HG03460 (cell line): ENCODE measurements at regions not wholly inside any gene's neighbourhood (a gene's known extent, or its start where the extent isn't known, plus 50 kb on each side); places are given as distances from the start of the nearest gene placed in this dataset.
"Not testable (repeated sequence)": the region's sequence is repeated elsewhere in the genome, so short reads cannot be mapped to it uniquely, and the experiment has no call there.

ENCODE experiments used
- ATAC-seq: cut with Tn5 transposase; IDR thresholded peaks from one replicate; pipeline ENCODE4 v1.9.1; 2021; ENCODE audit not compliant: unreplicated experiment

GRCh38 chr6:30807566-30807965, 63.2 kb upstream of the IER3 start:
- ATAC-seq: not testable (repeated sequence)

GRCh38 chr6:30806581-30807183, 62.3 kb upstream of the IER3 start:
- no peak for ATAC-seq

GRCh38 chr6:30804333-30804732, 60.0 kb upstream of the IER3 start:
- ATAC-seq: no peak

- ATAC-seq: no peak
These were observed 58.4 kb upstream of the IER3 start for GRCh38 chr6:30802731-30803130.

GRCh38 chr6:30801950-30802349, 57.6 kb upstream of the IER3 start:
- ATAC-seq: no peak

- no peak for ATAC-seq
These were observed 56.5 kb upstream of the IER3 start for GRCh38 chr6:30800871-30801270.

GRCh38 chr6:30799210-30799609, 54.9 kb upstream of the IER3 start:
- ATAC-seq: no peak

- no peak for ATAC-seq
These were observed 54.1 kb upstream of the IER3 start for GRCh38 chr6:30798494-30798893.

GRCh38 chr6:30795549-30796293, 51.4 kb upstream of the IER3 start:
- no peak for ATAC-seq
